ENCODE measurements at regions not wholly inside any gene's neighbourhood (a gene's known extent, or its start where the extent isn't known, plus 50 kb on each side); places are given as distances from the start of the nearest gene placed in this dataset.

DNA sequence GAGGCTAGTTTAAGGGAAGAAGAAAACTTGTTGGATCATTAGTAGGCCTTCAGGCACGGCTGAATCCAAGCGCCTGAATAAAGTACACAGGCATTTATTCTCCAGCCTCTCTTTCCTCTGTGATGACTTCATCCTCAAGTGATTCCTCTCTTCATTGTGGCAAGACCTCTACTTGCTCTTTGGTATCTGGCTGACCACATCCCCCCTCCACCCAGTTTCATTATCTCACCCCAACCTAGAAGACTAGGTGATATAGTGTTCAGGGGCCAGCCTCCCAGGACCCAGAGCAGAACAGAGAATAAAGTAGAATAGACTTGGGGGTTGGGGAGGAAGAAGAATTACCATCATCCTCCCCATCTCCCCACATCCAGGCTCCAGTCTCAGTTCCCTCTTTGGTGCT is 189.3 kb downstream of the MIAT start:
- TF ChIP-seq, protein P1, sequence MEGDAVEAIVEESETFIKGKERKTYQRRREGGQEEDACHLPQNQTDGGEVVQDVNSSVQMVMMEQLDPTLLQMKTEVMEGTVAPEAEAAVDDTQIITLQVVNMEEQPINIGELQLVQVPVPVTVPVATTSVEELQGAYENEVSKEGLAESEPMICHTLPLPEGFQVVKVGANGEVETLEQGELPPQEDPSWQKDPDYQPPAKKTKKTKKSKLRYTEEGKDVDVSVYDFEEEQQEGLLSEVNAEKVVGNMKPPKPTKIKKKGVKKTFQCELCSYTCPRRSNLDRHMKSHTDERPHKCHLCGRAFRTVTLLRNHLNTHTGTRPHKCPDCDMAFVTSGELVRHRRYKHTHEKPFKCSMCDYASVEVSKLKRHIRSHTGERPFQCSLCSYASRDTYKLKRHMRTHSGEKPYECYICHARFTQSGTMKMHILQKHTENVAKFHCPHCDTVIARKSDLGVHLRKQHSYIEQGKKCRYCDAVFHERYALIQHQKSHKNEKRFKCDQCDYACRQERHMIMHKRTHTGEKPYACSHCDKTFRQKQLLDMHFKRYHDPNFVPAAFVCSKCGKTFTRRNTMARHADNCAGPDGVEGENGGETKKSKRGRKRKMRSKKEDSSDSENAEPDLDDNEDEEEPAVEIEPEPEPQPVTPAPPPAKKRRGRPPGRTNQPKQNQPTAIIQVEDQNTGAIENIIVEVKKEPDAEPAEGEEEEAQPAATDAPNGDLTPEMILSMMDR (IDR thresholded peaks at IDR 0.05; ENCODE audit: low read depth, low read length), result no peak
- Histone ChIP-seq H3K27ac (no peak overlapping the region), H3K9me3 (ENCODE audit: low read depth) (no peaks in the 10 kb centered on the region), H3K27me3 (no peaks in the 10 kb centered on the region), H3K4me1 (ENCODE audit: low read depth) (no peaks in the 10 kb centered on the region), H3K4me3 (no peak overlapping the region), H3K36me3 (no peaks in the 10 kb centered on the region)
- no peak for DNase-seq (ENCODE audit: low read depth in 1 of 2, low spot score in 1 of 2)

- no peak overlapping the region for H3K27ac ChIP-seq
- DNase-seq (ENCODE audit: low read depth in 1 of 2, low spot score in 1 of 2), result no peak
- no peaks in the 10 kb centered on the region for H3K36me3 ChIP-seq
Observed at GRCh38 chr22:26847046-26847445, 189.7 kb downstream of the MIAT start.

DNA sequence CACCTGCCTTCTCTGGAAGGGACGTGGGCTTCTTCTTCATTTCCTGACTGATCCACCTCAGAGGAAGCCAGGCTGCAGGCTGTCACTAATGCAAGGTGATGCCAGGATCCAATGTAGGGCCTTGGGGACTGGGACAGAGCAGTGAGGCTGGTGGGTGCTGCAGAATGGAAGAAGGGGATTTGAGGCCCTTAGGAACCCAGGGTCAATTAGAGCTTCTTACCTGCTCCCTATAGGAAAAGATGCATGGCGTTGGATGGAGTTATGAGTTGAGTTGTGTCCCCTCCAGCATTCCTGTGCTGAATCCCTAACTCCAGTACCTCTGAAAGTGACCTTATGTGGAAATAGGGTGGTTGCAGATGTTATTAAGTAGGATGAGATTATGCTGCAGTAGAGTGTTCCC is 190.4 kb downstream of the MIAT start:
- DNase-seq (ENCODE audit: low read depth in 1 of 2, low spot score in 1 of 2), result no peak
- TF ChIP-seq, protein P1 (IDR thresholded peaks at IDR 0.05; ENCODE audit: low read depth, low read length), result no peak
- H3K36me3 ChIP-seq, result no peaks in the 10 kb centered on the region
- no peaks in the 10 kb centered on the region for H3K9me3 ChIP-seq (ENCODE audit: low read depth)
- H3K4me3 ChIP-seq, result no peak overlapping the region
- no peaks in the 10 kb centered on the region for H3K27me3 ChIP-seq
- H3K27ac ChIP-seq, result no peak overlapping the region
- no peaks in the 10 kb centered on the region for H3K4me1 ChIP-seq (ENCODE audit: low read depth)

More at GRCh38 chr22:26847046-26847445, 189.7 kb downstream of the MIAT start:
- Histone ChIP-seq H3K9me3 (ENCODE audit: low read depth) (no peaks in the 10 kb centered on the region), H3K4me1 (ENCODE audit: low read depth) (no peaks in the 10 kb centered on the region), H3K27me3 (no peaks in the 10 kb centered on the region), H3K4me3 (no peak overlapping the region)
- TF ChIP-seq, protein P1 (IDR thresholded peaks at IDR 0.05; ENCODE audit: low read depth, low read length), result no peak

DNA sequence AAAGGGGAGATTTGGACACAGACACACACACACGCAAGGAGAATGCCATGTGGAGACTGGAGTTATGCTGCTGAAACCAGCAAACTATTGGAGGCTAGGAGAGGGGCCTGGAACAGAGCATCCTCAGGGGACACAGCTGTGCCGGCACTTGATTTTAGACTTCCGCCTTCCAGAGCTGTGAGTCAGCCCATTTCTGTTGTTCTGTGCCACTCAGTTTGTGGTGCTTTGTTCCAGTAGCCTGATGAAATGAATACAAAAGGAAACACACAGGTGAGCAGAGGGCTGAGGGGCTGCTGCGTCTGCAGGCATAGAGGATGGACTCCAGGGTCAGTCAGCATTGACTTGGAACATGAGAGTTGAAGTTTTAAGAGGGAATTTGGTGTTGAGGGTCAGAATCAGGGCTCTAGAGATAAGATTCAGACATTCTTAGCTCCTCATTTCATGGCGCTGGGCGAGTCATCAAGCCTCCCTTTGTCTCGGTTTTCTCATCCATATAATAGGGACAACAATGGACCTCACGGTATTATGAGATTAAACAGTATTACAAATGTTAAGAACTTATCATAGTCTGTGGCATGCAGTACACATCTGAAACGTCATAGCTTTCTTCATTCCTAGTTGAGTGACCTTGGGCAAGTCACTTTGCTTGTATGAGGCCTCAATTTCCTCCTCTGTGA is 191.0 kb downstream of the MIAT start:
- no peaks in the 10 kb centered on the region for H3K36me3 ChIP-seq
- H3K27ac ChIP-seq, result no peak overlapping the region
- TF ChIP-seq, protein P1 (IDR thresholded peaks at IDR 0.05; ENCODE audit: low read depth, low read length), result no peak
- H3K4me3 ChIP-seq, result no peak overlapping the region
- no peaks in the 10 kb centered on the region for H3K9me3 ChIP-seq (ENCODE audit: low read depth)
- DNase-seq (ENCODE audit: low read depth in 1 of 2, low spot score in 1 of 2), result peak in 1 of 2 donors; percentile 75
- no peaks in the 10 kb centered on the region for H3K27me3 ChIP-seq
- no peaks in the 10 kb centered on the region for H3K4me1 ChIP-seq (ENCODE audit: low read depth)

- no peak for DNase-seq (ENCODE audit: low read depth in 1 of 2, low spot score in 1 of 2)
- Histone ChIP-seq H3K4me3 (no peak overlapping the region), H3K4me1 (ENCODE audit: low read depth) (no peaks in the 10 kb centered on the region), H3K27ac (no peak overlapping the region), H3K9me3 (ENCODE audit: low read depth) (no peaks in the 10 kb centered on the region), H3K36me3 (no peaks in the 10 kb centered on the region), H3K27me3 (no peaks in the 10 kb centered on the region)
- TF ChIP-seq, protein P1 (IDR thresholded peaks at IDR 0.05; ENCODE audit: low read depth, low read length), result no peak
Observed at GRCh38 chr22:26849575-26849974, 192.2 kb downstream of the MIAT start.

Measured in cardiac muscle cell (in vitro differentiated cells and primary cell).